GM12875 (cell line): ENCODE measurements at regions not wholly inside any gene's neighbourhood (a gene's known extent, or its start where the extent isn't known, plus 50 kb on each side); places are given as distances from the start of the nearest gene placed in this dataset.

Experiments used
- H3K4me3 ChIP-seq: one replicate; pipeline ENCODE4 v1.5.1; 2011; ENCODE audit warnings: low read depth, low read length, control low read depth
- CTCF ChIP-seq: IDR thresholded peaks from 2 replicates; pipeline ENCODE4 v1.5.1; 2011; ENCODE audit warnings: low read depth, mild to moderate bottlenecking, control low read depth, inconsistent platforms, low read length, moderate library complexity, borderline replicate concordance; ENCODE audit not compliant: insufficient read depth

- TF ChIP-seq CTCF: no peak
Measured at GRCh38 chr12:90071996-90072395, 363.4 kb upstream of the ATP2B1 start.

GRCh38 chr12:90069711-90070110 is 361.1 kb upstream of the ATP2B1 start:
- no peak for TF ChIP-seq CTCF
- H3K4me3 ChIP-seq: no peak overlapping the region

More at GRCh38 chr12:90071996-90072395, 363.4 kb upstream of the ATP2B1 start:
- H3K4me3 ChIP-seq: no peak overlapping the region

- no peak for TF ChIP-seq CTCF
- no peak overlapping the region for H3K4me3 ChIP-seq
Measured at GRCh38 chr12:90067791-90068190, 359.2 kb upstream of the ATP2B1 start.

GRCh38 chr12:90064852-90065801 is 356.5 kb upstream of the ATP2B1 start:
- H3K4me3 ChIP-seq: no peak overlapping the region
- TF ChIP-seq CTCF: no peak

GRCh38 chr12:90062799-90063198 is 354.2 kb upstream of the ATP2B1 start:
- no peak overlapping the region for H3K4me3 ChIP-seq
- no peak for TF ChIP-seq CTCF

GRCh38 chr12:90061809-90062208 is 353.2 kb upstream of the ATP2B1 start:
- H3K4me3 ChIP-seq: no peak overlapping the region
- TF ChIP-seq CTCF: no peak

GRCh38 chr12:90060031-90060430 is 351.4 kb upstream of the ATP2B1 start:
- no peak for TF ChIP-seq CTCF
- H3K4me3 ChIP-seq: no peak overlapping the region
